NCI-H1092 treated with DMSO at 0.1 percent for 48 hours (cell line): ENCODE measurements at regions not wholly inside any gene's neighbourhood (a gene's known extent, or its start where the extent isn't known, plus 50 kb on each side); places are given as distances from the start of the nearest gene placed in this dataset.
"Not testable (repeated sequence)": the region's sequence is repeated elsewhere in the genome, so short reads cannot be mapped to it uniquely, and the experiment has no call there.

Source experiments
- DNase-seq: peaks from one replicate; lab custom pipeline; 2025; lab: John Stamatoyannopoulos, UW

GRCh38 chr6:167662075-167662880, 164.4 kb upstream of the AFDN start:
- no peak for DNase-seq

DNA sequence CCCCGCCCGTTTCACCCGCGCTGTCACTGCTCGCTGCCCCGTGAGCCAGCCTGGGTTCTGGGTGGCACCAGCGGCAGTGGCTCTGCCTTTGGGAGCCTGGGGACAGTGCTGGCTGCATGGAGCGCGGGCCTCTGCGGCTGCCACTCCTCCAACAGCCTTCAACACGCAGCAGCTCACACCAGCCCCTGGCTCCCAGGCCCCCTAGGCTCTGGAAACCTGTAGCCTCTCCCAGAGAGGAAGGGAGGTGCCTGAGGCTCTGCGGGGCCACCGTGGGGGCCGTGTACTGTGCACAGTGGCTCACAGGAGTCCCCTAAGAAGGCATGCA, 163.9 kb upstream of the AFDN start:
- no peak for DNase-seq

GRCh38 chr6:167663316-167663715, 163.4 kb upstream of the AFDN start:
- DNase-seq = no peak

GRCh38 chr6:167663784-167664443, 162.8 kb upstream of the AFDN start:
- DNase-seq = no peak

GRCh38 chr6:167664678-167665660, 161.7 kb upstream of the AFDN start:
- DNase-seq = no peak

DNA sequence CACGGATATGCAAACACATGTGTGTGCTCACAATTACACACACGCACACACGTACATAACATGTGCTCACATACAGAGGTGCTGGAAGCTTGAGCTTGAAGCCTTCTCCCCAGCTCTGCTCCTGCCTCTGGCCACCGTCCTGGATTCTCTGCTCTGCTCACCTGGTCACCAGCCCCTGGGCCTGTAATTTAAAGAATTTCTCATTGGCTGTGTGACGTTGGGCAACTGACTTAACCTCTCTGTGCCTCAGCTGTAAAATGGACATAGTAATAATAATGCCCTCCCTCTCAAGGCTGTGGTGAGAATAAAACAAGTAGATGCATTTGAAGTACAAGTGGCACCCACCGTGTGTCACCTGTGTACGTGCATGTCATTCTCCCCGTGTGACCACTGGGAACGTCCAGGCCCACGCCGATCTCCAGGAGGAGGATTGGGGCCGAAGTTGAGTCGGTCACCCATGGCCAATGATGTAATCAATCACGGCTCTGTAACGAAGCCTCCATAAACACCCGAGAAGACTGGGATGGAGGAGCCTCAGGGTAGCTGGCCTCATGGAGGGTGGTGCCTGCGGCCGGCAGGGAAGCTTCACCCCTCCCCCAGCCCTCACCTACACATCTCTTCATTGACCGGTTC, 160.9 kb upstream of the AFDN start:
- no peak for DNase-seq

DNA sequence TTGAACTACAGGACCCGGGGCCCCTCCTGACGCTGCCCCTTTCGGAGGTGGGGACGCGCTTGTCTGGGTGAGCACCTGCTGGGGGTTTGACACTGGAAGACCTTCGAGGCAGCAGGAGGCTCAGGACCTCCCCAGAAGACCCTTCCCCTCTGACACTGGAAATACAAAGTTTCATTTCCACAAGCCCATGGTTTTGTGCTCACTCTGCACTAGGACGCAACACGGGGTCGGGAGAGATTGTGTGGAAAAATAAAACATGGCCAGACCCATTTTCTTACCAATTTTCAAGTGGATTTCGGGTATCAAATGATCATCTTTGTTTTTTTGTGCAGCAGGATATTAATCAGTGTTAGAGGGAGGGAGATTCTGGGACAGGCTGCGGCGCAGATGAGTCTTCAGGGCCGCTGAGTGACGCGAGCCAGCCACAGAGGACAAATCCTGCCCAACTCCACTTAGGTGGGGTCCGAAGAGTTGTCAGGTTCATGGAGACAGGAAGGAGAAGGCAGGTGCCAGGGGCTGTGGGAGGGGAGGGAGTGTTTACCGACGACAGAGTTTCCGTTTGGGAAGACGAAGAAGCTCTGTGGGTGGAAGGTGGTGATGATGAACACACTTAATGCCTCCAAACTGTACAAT, 160.0 kb upstream of the AFDN start:
- DNase-seq = no peak

GRCh38 chr6:167667204-167668018, 159.3 kb upstream of the AFDN start:
- DNase-seq = no peak

DNA sequence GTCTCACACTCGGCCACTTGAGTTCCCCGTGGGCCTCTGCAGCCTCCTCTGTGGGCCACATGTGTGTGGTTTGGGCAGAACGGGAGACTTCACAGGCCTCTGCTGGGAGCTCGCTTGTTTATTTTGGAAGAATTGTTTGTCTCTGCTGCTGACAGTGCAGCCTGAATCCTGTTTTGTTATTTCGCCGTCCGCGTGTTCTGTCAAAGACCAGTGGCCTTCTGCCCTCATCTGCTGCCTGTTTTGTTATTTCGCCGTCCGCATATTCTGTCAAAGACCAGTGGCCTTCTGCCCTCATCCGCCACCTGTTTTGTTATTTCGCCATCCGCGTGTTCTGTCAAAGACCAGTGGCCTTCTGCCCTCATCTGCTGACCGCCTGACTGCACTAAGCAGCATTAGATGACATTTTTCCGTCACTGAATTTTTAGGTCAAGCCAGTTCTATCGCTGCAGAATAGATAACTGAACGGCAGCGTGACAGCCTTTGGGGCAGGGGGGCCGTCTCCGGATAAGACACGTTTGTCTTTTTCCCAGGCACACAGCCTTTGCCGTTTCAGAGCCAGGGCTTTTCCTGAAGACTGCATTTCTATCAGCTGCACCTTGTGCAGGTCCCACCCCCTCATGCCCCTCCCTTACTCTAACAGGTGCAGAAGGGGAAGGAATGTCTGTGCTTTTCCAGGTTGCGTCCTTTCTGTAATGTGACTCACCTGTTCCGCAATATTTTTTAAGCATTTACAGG, 158.5 kb upstream of the AFDN start:
- DNase-seq = no peak

GRCh38 chr6:167668754-167669552, 157.8 kb upstream of the AFDN start:
- no peak for DNase-seq

DNA sequence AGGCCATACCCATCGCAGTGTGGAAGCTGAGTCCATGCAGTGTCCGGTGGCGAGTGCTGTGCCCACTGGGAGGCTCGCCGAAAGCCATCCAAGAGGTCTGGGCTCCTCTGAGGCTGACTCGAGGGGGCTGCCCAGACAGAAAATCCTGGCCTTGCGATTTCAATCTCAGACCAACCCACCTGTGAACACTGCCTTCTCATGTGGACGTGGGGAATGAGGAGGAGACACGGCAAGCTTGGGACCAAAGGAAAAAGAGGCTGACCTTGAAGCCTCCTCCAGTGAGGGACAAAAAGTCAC, 157.2 kb upstream of the AFDN start:
- DNase-seq = no peak

GRCh38 chr6:167669870-167670802, 156.6 kb upstream of the AFDN start:
- no peak for DNase-seq

DNA sequence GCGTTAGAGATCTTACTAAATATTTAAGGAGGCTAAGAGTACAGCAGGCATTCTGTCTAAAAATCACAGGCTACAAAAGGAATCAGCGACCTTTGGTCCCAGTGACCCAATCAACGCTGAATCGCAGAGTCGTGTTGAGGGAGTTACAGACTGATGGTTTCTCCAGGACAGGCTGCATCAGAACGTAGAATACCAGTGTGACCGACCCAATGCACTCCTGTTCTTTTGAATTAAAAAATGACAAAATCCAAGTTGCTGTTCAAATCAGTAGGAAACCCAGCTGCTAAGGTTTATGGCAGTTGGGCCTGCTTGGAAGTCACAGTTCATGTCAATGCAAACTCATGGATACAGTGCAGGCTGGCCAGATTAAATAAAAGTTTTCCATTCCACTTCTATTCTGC, 155.8 kb upstream of the AFDN start:
- no peak for DNase-seq

DNA sequence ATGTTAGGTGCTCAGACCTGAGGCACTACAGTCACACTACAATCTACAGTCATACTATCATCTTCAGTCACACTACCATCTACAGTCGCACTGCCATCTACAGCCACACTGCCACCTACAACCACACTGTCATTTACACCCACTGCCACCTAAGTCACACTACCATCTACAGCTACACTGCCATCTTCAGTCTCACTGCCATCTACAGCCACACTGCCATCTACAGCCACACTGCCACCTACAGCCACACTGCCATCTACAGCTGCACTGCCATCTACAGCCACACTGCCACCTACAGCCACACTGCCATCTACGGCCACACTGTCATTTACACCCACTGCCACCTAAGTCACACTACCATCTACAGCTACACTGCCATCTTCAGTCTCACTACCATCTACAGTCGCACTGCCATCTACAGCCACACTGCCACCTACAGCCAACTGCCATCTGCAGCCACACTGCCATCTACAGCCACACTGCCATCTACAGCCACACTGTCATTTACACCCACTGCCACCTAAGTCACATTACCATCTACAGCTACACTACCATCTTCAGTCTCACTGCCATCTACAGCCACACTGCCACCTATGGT, 155.2 kb upstream of the AFDN start:
- not testable (repeated sequence) for DNase-seq

GRCh38 chr6:167671977-167672687, 154.6 kb upstream of the AFDN start:
- no peak for DNase-seq

DNA sequence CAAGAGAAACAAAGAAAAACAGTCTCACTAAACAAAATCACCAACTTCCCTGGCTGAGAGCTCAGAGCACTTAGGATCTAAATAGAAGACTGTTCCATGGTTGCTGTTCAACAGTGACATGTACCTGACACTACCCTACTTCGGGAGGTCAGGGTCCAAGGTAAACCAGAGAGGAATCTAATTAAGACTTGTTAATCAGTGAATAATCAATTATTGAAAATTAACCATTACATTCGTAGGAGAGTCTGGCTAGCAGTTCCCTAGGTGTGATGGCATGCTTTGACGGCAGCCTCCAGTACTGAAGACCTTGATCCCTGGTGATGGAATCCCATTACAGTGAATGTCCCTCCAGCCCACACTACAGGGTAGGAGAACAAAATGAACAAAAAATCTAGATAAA, 154.0 kb upstream of the AFDN start:
- no peak for DNase-seq

GRCh38 chr6:167673946-167674345, 152.8 kb upstream of the AFDN start:
- no peak for DNase-seq
